ENCODE measurements at regions not wholly inside any gene's neighbourhood (a gene's known extent, or its start where the extent isn't known, plus 50 kb on each side); places are given as distances from the start of the nearest gene placed in this dataset.

GRCh38 chr2:149743842-149744448 lies 156.4 kb upstream of the MMADHC start:
- H3K27me3 Mint-ChIP-seq (ENCODE audit: low read depth): no peaks in the 10 kb centered on the region
- TF ChIP-seq, protein P1, sequence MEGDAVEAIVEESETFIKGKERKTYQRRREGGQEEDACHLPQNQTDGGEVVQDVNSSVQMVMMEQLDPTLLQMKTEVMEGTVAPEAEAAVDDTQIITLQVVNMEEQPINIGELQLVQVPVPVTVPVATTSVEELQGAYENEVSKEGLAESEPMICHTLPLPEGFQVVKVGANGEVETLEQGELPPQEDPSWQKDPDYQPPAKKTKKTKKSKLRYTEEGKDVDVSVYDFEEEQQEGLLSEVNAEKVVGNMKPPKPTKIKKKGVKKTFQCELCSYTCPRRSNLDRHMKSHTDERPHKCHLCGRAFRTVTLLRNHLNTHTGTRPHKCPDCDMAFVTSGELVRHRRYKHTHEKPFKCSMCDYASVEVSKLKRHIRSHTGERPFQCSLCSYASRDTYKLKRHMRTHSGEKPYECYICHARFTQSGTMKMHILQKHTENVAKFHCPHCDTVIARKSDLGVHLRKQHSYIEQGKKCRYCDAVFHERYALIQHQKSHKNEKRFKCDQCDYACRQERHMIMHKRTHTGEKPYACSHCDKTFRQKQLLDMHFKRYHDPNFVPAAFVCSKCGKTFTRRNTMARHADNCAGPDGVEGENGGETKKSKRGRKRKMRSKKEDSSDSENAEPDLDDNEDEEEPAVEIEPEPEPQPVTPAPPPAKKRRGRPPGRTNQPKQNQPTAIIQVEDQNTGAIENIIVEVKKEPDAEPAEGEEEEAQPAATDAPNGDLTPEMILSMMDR (conservative IDR thresholded peaks at IDR 0.05): no peak
- H3K4me3 Mint-ChIP-seq: no peak overlapping the region
- no peaks in the 10 kb centered on the region for H3K9me3 Mint-ChIP-seq
- no peak for DNase-seq (ENCODE audit: low read depth, low spot score)
- peaks cover 10% of the 10 kb centered on the region for H3K4me1 Mint-ChIP-seq
- H3K36me3 Mint-ChIP-seq (ENCODE audit: low read depth): no peaks in the 10 kb centered on the region
- H3K27ac Mint-ChIP-seq (ENCODE audit: unreplicated experiment): peak overlapping the region; percentile 59

GRCh38 chr2:149741646-149742045 lies 154.1 kb upstream of the MMADHC start:
- no peak overlapping the region for H3K4me3 Mint-ChIP-seq
- peaks cover 2% of the 10 kb centered on the region for H3K9me3 Mint-ChIP-seq
- H3K27ac Mint-ChIP-seq (ENCODE audit: unreplicated experiment): no peak overlapping the region
- H3K36me3 Mint-ChIP-seq (ENCODE audit: low read depth): peaks cover under 1% of the 10 kb centered on the region
- no peaks in the 10 kb centered on the region for H3K27me3 Mint-ChIP-seq (ENCODE audit: low read depth)
- TF ChIP-seq, protein P1 (conservative IDR thresholded peaks at IDR 0.05): no peak
- peaks cover 10% of the 10 kb centered on the region for H3K4me1 Mint-ChIP-seq
- no peak for DNase-seq (ENCODE audit: low read depth, low spot score)

GRCh38 chr2:149740490-149740889 lies 152.9 kb upstream of the MMADHC start:
- H3K4me1 Mint-ChIP-seq: peaks cover 10% of the 10 kb centered on the region

GRCh38 chr2:149739883-149740265 lies 152.3 kb upstream of the MMADHC start:
- Mint-ChIP-seq H3K9me3 (peaks cover 10% of the 10 kb centered on the region), H3K27ac (ENCODE audit: unreplicated experiment) (no peak overlapping the region), H3K4me1 (peaks cover 4% of the 10 kb centered on the region), H3K36me3 (ENCODE audit: low read depth) (peaks cover 5% of the 10 kb centered on the region), H3K4me3 (no peak overlapping the region), H3K27me3 (ENCODE audit: low read depth) (no peaks in the 10 kb centered on the region)
- DNase-seq (ENCODE audit: low read depth, low spot score): no peak
- TF ChIP-seq, protein P1 (conservative IDR thresholded peaks at IDR 0.05): no peak

More at GRCh38 chr2:149740490-149740889, 152.9 kb upstream of the MMADHC start:
- Mint-ChIP-seq H3K27me3 (ENCODE audit: low read depth) (no peaks in the 10 kb centered on the region), H3K27ac (ENCODE audit: unreplicated experiment) (no peak overlapping the region), H3K36me3 (ENCODE audit: low read depth) (peaks cover 4% of the 10 kb centered on the region), H3K9me3 (peaks cover 9% of the 10 kb centered on the region), H3K4me3 (no peak overlapping the region)
- TF ChIP-seq, protein P1 (conservative IDR thresholded peaks at IDR 0.05): no peak
- DNase-seq (ENCODE audit: low read depth, low spot score): no peak

- no peak overlapping the region for H3K4me3 Mint-ChIP-seq
- no peaks in the 10 kb centered on the region for H3K27me3 Mint-ChIP-seq (ENCODE audit: low read depth)
- DNase-seq (ENCODE audit: low read depth, low spot score): no peak
- H3K36me3 Mint-ChIP-seq (ENCODE audit: low read depth): peaks cover 5% of the 10 kb centered on the region
- H3K27ac Mint-ChIP-seq (ENCODE audit: unreplicated experiment): no peak overlapping the region
- peaks cover 10% of the 10 kb centered on the region for H3K9me3 Mint-ChIP-seq
- H3K4me1 Mint-ChIP-seq: peaks cover 4% of the 10 kb centered on the region
- TF ChIP-seq, protein P1 (conservative IDR thresholded peaks at IDR 0.05): no peak
Observed at GRCh38 chr2:149739171-149739882, 151.8 kb upstream of the MMADHC start.
